ENCODE measurements at regions not wholly inside any gene's neighbourhood (a gene's known extent, or its start where the extent isn't known, plus 50 kb on each side); places are given as distances from the start of the nearest gene placed in this dataset.

DNA sequence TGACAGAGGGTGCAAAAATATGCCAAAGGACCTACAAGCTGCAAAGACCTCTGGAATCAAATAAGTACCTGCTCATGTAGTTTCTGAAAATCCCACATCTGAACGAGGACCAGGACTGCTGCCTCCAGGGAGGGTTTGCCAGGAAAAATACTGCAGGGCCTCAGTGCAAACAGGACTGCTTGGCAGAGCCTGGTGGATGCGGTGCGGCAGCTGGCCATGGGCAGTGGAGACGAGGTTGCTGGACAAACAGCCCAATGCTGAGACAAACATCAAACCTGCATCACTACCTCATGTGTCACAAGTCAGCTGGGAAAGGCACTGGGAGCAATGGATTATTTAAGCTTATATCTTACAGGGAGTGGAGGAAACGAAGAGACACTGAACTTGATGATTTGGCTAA is 238.8 kb downstream of the PAX1 start:
- TF ChIP-seq, protein P1, sequence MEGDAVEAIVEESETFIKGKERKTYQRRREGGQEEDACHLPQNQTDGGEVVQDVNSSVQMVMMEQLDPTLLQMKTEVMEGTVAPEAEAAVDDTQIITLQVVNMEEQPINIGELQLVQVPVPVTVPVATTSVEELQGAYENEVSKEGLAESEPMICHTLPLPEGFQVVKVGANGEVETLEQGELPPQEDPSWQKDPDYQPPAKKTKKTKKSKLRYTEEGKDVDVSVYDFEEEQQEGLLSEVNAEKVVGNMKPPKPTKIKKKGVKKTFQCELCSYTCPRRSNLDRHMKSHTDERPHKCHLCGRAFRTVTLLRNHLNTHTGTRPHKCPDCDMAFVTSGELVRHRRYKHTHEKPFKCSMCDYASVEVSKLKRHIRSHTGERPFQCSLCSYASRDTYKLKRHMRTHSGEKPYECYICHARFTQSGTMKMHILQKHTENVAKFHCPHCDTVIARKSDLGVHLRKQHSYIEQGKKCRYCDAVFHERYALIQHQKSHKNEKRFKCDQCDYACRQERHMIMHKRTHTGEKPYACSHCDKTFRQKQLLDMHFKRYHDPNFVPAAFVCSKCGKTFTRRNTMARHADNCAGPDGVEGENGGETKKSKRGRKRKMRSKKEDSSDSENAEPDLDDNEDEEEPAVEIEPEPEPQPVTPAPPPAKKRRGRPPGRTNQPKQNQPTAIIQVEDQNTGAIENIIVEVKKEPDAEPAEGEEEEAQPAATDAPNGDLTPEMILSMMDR (IDR thresholded peaks at IDR 0.05), result no peak
- no peak for TF ChIP-seq POLR2A (IDR thresholded peaks at IDR 0.05)

Data from thyroid gland (tissue), 4 donors.